ENCODE measurements at regions not wholly inside any gene's neighbourhood (a gene's known extent, or its start where the extent isn't known, plus 50 kb on each side); places are given as distances from the start of the nearest gene placed in this dataset.

DNA sequence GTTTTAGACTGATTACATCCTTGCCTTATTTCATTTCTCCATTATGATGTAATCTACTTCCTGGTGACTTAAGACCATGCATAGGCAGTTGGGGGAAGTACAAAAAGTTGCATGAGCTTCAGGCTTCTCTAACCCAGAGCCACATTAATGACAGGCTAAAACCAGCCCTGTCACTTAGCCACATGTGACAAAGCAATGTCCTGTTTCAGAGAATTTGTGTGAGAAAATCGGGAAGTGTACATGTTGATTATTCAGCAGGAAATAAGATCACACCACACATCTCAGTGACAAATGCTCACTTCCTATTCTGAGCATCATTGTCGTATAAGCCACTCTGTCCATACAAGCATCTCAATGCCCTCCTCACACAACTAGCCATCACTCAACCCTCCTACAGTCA lies 98.5 kb upstream of the MAGEB16 start:
- ATAC-seq (no peak), DNase-seq (no peak)
- H3K27me3 Mint-ChIP-seq: no peaks in the 10 kb centered on the region
- CTCF ChIA-PET: no interaction called here
- H3K4me3 Mint-ChIP-seq: no peak overlapping the region
- H3K27ac Mint-ChIP-seq: no peak overlapping the region
- no peaks in the 10 kb centered on the region for H3K9me3 Mint-ChIP-seq (ENCODE audit: low read depth)
- no peaks in the 10 kb centered on the region for H3K4me1 Mint-ChIP-seq
- H3K36me3 Mint-ChIP-seq: no peaks in the 10 kb centered on the region

DNA sequence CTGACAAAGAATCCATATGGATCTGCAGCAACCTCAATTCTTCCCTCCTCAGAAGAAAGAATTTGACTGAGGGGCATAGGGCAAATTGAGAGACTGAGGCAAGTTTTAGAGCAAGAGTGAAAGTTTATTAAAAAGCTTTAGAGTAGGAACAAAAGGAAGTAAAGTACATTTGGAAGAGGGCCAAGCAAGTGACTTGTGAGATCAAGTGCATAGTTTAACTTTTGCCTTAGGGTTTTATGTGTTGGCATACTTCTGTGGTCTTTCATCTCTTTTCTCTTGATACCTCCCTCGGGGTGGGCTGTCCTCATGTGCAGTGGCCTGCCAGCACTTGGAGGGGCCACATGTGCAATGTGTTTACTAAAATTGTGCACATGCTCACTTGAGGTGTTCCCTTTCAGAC lies 98.0 kb upstream of the MAGEB16 start:
- H3K4me1 Mint-ChIP-seq: no peaks in the 10 kb centered on the region
- ATAC-seq: no peak
- H3K27me3 Mint-ChIP-seq: no peaks in the 10 kb centered on the region
- H3K27ac Mint-ChIP-seq: no peak overlapping the region
- no peak for DNase-seq
- no peaks in the 10 kb centered on the region for H3K36me3 Mint-ChIP-seq
- no peaks in the 10 kb centered on the region for H3K9me3 Mint-ChIP-seq (ENCODE audit: low read depth)
- no peak overlapping the region for H3K4me3 Mint-ChIP-seq
- CTCF ChIA-PET: no interaction called here

DNA sequence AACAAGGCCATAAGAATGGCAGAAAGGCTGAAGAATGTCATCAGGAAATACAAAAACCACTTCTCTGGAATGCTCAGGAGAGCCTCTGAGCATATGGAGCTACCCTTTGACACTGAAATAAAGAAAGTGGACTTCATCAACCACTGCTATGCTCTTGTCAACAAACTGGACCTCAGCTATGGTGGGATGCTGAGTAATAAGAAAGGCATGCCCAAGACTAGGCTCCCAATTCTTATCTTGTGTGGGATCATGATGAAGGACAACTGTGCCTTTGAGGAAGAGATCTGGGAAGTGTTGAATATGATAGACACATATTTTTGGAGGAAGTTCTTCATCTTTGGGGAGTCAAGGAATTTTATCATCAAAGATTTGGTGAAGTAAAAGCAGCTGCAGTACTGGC lies 86.9 kb upstream of the MAGEB16 start:
- no peak for DNase-seq
- CTCF ChIA-PET: no interaction called here
- Mint-ChIP-seq H3K4me1 (no peaks in the 10 kb centered on the region), H3K27me3 (no peaks in the 10 kb centered on the region), H3K9me3 (ENCODE audit: low read depth) (peaks cover 2% of the 10 kb centered on the region), H3K4me3 (no peak overlapping the region), H3K27ac (no peak overlapping the region), H3K36me3 (no peaks in the 10 kb centered on the region)
- ATAC-seq: no peak

DNA sequence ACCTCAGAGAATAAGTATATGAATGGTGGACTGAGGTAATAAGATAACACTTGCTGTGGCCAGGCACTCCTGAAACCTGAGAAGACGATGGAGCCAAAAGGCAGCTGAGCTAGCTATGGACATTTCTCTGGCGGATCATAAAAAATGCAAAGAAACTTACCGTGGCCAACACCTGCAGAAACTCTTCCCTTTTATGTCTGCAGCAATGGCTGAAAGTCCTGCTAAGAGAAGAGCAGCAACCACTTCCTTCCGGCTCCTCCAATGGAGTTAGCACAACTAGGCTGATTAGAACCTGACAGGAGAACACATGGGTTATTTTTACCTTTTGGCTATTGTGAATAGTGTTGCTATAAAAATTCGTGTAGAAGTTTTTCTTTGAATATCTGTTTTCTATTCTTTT lies 76.0 kb upstream of the MAGEB16 start:
- Mint-ChIP-seq H3K27ac (no peak overlapping the region), H3K4me1 (no peaks in the 10 kb centered on the region), H3K4me3 (no peak overlapping the region), H3K36me3 (no peaks in the 10 kb centered on the region), H3K9me3 (ENCODE audit: low read depth) (peaks cover 2% of the 10 kb centered on the region), H3K27me3 (no peaks in the 10 kb centered on the region)
- CTCF ChIA-PET: no interaction called here
- no peak for ATAC-seq
- no peak for DNase-seq

DNA sequence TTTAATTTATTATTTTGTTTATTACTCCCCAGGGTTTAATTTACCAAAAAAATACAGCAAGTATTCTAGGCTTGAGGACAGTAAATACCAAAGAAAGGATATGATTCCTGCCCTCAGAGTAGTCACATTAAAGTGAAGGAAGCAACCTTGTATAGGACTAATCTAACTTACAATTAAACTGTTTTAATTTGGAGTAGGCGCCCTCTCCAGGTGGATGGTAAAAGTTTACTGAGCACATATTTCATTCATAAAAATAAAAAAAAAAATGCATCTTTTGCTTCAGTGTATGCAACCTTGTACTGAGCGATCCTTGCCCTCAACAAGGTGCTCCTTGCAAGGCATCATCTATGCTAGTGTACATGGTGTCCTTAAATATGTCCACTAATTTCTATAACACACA lies 72.0 kb upstream of the MAGEB16 start:
- Mint-ChIP-seq H3K36me3 (no peaks in the 10 kb centered on the region), H3K4me3 (no peak overlapping the region), H3K4me1 (no peaks in the 10 kb centered on the region), H3K27ac (no peak overlapping the region), H3K27me3 (no peaks in the 10 kb centered on the region), H3K9me3 (ENCODE audit: low read depth) (peaks cover 2% of the 10 kb centered on the region)
- DNase-seq (no peak), ATAC-seq (no peak)
- CTCF ChIA-PET: no interaction called here

DNA sequence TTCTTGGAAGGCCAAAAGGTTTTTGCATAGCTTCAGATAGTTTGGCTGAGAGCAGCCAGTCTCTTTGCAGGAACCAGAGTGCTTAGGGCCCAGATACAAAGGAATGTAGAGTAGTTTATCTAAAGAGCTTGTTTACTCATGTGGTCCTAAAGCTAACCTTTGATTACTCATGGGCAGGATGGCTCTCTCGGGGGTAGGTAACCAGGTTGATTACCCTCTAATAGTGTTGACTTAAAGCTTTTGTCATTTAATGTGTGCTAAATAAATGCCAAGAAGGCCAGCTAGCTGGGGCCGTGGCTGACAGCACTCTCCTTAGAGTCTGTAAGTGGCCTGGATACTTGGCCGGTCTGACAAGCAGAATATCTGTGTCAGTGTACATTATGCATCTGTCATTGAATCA lies 69.7 kb upstream of the MAGEB16 start:
- no peaks in the 10 kb centered on the region for H3K27me3 Mint-ChIP-seq
- CTCF ChIA-PET: no interaction called here
- H3K9me3 Mint-ChIP-seq (ENCODE audit: low read depth): peaks cover 2% of the 10 kb centered on the region
- no peaks in the 10 kb centered on the region for H3K36me3 Mint-ChIP-seq
- ATAC-seq (no peak), DNase-seq (no peak)
- H3K4me3 Mint-ChIP-seq: no peak overlapping the region
- H3K27ac Mint-ChIP-seq: no peak overlapping the region
- H3K4me1 Mint-ChIP-seq: no peaks in the 10 kb centered on the region

DNA sequence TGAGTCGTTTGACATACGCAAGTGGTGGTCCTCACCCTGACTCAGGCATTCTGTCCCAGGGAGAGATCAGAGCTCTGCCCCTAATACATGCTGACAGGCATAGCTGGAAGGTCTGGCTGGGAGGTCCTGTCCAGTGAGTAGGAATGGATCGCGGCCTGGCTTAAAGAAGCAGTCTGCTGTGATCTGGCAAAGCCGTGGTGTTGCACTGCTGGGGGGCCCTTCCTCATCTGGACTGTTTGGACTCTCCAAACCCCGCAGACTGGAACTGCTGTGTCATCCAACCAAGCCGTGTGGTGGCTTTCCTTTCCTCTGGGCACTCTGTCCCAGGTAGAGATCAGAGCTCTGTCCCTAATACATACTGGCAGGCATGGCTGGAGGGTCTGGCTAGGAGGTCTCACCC lies 64.3 kb upstream of the MAGEB16 start:
- Mint-ChIP-seq H3K27me3 (no peaks in the 10 kb centered on the region), H3K9me3 (ENCODE audit: low read depth) (no peaks in the 10 kb centered on the region), H3K4me1 (no peaks in the 10 kb centered on the region), H3K36me3 (no peaks in the 10 kb centered on the region), H3K4me3 (no peak overlapping the region), H3K27ac (no peak overlapping the region)
- CTCF ChIA-PET: no interaction called here
- ATAC-seq (no peak), DNase-seq (no peak)

DNA sequence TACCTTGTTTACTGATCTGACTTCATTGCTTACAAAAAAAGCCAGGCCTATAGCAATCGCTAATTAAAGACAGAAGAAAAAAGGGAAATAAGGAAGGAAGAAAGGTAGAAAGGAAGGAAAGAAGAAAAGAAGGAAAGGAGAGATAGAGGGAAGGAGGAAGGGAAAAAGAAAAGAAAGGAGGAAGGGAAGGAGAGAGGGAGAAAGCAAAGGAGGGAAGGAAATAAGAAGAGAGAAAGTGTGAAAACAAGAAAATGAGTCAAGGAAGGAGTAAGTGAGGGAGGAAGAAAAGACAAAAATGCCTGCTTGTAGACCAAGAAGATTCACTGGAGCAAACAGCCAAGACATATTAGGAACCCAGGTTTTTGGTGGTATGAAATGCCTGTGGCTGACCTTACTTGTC lies 57.0 kb upstream of the MAGEB16 start:
- DNase-seq: no peak
- ATAC-seq: no peak
- Mint-ChIP-seq H3K4me3 (no peak overlapping the region), H3K9me3 (ENCODE audit: low read depth) (no peaks in the 10 kb centered on the region), H3K27ac (no peak overlapping the region), H3K4me1 (no peaks in the 10 kb centered on the region), H3K27me3 (no peaks in the 10 kb centered on the region), H3K36me3 (no peaks in the 10 kb centered on the region)
- CTCF ChIA-PET: no interaction called here

DNA sequence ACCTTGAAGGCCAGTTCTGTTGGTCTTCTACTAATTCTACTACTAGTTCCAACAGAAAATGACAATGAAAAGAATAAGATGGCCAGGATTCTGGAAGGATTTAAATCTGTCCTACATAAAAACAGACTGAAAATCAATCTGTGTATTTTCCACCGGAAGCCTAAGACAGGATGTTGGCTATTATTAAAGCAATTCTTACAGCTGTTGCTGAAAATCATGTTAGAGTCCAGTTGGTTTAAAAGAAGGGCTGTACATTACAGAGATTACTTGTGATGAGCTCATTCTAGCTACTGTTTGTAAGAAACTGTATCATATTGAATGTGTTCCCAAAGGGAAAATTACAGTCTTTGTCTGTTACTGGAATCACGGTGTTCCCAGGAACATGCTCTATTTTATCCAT lies 54.8 kb upstream of the MAGEB16 start:
- no peaks in the 10 kb centered on the region for H3K9me3 Mint-ChIP-seq (ENCODE audit: low read depth)
- no peak for ATAC-seq
- H3K27me3 Mint-ChIP-seq: no peaks in the 10 kb centered on the region
- no peak overlapping the region for H3K4me3 Mint-ChIP-seq
- CTCF ChIA-PET: no interaction called here
- no peak for DNase-seq
- no peak overlapping the region for H3K27ac Mint-ChIP-seq
- H3K4me1 Mint-ChIP-seq: no peaks in the 10 kb centered on the region
- no peaks in the 10 kb centered on the region for H3K36me3 Mint-ChIP-seq

Measured in activated CD8-positive, alpha-beta memory T cell treated with anti-CD3 and anti-CD28 coated beads, Interleukin-2, amount 10 ng/mL, durations not matched to agents 7 days and 5 days (primary cell).